CD4-positive, alpha-beta T cell treated with Interleukin-15 for 4 hours (primary cell): ENCODE measurements at regions not wholly inside any gene's neighbourhood (a gene's known extent, or its start where the extent isn't known, plus 50 kb on each side); places are given as distances from the start of the nearest gene placed in this dataset.

Source experiments
- DNase-seq: peaks from one replicate; pipeline ENCODE4 v3.0.0-alpha.2; 2020; ENCODE audit warnings: low spot score

GRCh38 chr13:103795892-103796478 is 729.8 kb upstream of the SLC10A2 start:
- no peak for DNase-seq

DNA sequence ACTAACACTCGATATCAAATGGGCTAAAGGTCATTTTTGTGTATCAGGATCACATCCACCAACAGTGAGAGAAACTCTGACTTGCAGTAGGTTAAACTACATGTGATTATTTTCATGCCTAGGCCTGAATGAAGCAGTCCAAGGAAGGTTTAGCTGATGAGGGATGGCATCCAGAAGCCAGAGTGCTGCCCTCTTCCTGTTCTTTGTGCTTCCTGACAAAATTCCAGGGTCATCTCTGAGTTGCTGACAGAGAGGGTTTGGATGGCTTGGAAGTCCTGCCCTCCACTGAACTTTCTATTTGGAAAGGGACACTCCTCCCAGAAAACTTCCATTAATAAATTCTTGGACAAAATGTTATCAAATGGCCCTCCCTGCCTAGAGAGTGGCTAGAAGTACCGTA is 728.3 kb upstream of the SLC10A2 start:
- DNase-seq, result no peak

DNA sequence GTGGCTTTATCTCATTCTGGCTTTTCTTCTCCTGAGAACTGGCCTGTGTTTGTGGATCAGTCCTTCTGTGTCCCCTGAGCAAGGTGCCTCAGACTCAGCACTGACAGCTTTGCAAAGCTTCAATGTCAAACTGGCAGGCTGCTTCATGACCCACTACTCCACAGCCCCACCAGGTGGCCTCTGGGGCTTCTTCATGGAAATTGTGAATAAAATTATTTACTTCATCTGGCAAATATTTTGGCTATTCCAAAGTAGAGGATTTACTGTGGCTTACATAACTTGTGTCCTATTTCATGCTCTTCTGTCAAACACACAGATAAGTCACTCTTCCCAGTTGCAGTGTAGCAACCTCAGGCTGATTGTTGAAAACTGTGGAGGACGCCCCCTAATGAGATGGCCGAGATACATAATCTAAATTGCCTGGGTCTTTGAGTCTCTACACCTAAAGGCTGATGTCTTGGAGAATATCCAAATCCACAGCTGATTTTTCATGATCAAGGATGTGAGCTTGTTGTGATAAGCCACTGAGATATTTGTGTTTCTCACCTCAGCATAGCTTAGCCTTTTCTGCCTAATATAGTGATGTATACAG is 721.9 kb upstream of the SLC10A2 start:
- DNase-seq, result no peak

- no peak for DNase-seq
Observed at GRCh38 chr13:103772576-103772975, 706.4 kb upstream of the SLC10A2 start.

- DNase-seq, result no peak
Observed at GRCh38 chr13:103762523-103762922, 696.3 kb upstream of the SLC10A2 start.

DNA sequence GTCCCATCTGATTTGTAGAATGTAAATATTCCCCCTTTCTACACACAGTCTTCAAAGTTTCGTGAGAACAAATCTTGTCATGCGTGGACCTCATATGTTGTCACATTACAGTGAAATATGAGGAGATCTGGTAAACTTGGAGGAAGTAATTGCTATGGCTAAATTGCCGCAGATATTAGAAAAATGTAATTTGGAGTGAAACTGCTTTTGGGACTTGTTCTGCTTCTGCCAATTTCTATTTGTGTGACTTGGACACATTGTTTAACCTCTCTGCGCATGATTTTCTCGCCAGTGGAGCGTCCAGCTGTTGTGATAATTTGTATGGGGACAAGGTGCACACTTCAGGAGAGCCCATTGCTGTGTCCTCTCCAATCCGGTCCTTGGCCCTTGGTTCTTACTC is 693.1 kb upstream of the SLC10A2 start:
- DNase-seq, result no peak

GRCh38 chr13:103758222-103758621 is 692.0 kb upstream of the SLC10A2 start:
- no peak for DNase-seq

DNA sequence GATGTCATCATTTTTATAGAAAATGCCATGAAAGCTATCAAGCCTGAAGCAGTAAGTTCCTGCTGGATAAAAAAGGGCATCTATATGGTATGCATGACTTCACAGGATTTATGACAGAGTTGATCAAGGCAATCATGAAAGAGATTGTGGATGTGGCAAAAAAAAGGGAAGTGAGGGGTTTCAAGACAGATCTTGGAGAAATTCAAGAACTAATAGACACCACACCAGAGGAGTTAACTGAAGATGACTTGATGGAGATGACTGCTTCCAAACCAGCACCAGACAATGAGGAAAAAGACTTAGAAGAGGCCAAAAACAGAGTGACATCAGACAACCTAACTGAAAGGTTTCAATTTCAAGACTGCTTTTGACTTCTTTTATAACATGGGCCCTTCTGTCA is 691.1 kb upstream of the SLC10A2 start:
- DNase-seq, result no peak

GRCh38 chr13:103754783-103755182 is 688.6 kb upstream of the SLC10A2 start:
- no peak for DNase-seq

DNA sequence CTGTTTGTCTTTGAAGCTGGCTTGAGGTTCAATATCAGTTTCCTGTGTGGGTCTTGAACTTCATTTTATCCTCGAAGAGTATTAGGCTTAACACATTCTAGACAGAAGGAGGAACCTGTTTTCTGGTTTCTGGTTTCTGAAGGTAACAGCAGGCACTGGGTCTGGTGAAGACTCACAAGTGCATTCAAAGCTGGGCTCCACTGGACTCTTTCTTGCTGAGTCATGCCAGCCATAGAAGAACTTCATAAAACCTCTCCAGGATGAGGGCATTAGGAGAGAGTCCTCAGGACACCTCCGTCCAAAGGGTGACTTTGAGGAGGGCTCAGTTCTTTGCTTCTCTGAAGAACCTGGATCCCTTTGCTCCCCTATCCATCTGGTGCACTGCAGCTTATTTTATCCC is 668.6 kb upstream of the SLC10A2 start:
- DNase-seq, result no peak

DNA sequence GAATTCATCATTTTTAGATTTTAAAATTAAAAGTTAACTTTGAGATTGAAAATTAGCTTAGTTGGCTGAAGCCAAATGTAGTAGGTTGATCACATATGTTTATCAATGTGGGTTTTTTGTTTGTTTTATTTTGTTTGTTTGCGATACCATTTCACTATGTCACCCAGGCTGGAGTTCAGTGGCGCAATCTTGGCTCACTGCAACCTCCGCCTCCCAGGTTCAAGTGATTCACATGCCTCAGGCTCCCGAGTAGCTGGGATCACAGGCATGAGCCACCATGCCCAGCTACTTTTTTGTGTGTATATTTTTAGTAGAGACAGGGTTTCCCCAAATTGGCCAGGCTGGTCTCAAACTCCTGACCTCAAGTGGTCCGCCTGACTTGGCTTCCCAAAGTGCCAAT is 665.7 kb upstream of the SLC10A2 start:
- no peak for DNase-seq

GRCh38 chr13:103730407-103730806 is 664.2 kb upstream of the SLC10A2 start:
- no peak for DNase-seq

DNA sequence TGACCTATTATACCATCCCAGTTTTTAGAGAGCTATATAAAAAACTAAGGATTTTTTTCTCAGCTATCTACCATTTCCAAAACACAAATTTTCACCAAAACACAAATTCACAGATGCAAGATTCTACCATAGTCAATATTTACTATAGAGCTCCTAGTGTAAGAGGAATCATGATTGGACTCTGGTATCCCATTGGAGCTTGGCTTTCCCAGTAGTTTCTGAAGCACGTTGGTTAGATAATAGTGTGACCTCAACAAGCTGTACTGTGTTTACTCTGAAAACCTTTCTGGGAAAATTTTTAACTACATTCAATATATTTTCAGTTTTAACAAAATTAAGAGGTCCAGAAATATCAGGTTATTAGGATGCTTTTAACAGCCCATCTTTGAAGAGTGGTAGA is 660.6 kb upstream of the SLC10A2 start:
- DNase-seq, result no peak

DNA sequence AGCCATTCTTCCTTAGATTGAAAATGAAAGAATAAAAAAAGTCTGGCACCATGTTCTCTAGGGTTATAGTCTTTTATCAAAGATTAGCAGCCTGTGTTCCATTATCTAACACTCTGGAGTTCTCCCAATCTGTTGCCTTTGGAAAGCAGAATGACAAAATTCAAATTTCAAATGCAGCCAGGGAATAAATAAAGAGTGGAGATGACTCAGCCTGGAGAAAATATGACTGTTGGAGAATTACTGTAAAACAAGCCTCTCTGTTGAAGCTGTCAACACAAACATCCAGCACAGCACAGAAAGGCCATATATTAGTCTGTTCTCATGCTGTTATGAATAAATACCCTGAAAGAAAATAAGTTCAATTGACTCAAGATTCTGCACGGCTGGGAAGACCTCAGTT is 650.5 kb upstream of the SLC10A2 start:
- no peak for DNase-seq

DNA sequence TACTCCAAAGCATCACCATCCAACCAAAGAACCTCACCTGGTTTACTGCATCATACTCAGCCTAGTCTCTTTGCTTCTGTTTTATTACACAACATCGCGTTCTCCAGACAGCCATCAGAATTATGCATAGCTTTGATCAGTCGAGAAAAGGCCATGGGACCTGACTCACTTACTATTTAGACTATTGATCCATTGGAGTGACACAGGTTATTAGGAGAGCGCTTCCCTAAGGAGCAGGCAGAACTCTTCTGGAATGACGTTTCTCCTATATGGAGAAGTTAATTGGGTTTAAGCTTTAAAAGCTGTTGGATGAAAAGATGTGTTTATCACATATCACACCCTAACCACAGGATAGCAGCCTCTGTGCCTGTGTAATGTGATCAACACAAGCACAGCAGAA is 649.1 kb upstream of the SLC10A2 start:
- DNase-seq, result no peak

- no peak for DNase-seq
Observed at GRCh38 chr13:103703246-103703645, 637.0 kb upstream of the SLC10A2 start.

GRCh38 chr13:103698000-103698399 is 631.8 kb upstream of the SLC10A2 start:
- no peak for DNase-seq

GRCh38 chr13:103695320-103695719 is 629.1 kb upstream of the SLC10A2 start:
- DNase-seq, result no peak

DNA sequence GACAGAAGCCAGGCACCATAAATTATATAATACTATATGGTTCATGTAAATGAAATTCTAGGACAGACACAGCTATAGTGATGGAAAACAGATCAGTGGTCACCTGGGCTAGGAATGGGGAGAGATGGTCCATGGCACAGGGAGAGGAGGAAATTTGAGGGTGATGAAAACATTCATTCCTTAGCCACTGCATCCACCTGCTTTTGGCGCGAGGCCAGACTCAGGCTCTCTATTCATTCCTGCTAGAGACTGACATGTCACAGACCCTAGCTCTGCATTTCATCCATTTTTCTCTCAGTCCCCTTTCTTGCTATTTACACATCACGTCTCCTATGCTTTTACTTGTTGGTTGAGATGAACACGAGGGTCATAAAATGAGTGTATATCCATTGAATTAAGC is 628.3 kb upstream of the SLC10A2 start:
- no peak for DNase-seq

DNA sequence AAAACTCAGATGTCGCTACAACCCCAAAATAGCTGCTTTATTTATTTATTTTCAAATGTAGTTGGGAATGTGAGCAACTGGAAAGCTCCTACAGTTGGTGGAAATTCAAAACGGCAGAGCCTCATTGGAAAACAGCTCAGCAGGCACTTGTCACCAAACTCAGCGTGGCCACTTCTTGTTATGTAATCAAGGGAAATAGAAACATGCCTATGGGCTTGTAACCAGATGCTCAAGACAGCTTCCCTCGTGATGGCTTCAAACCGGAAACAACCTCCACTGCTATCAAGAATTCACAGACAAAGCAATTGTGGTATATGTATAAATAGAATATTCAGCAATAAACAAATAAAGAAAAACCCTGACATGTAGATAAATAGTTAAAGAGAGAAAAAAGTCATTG is 627.8 kb upstream of the SLC10A2 start:
- DNase-seq, result no peak

DNA sequence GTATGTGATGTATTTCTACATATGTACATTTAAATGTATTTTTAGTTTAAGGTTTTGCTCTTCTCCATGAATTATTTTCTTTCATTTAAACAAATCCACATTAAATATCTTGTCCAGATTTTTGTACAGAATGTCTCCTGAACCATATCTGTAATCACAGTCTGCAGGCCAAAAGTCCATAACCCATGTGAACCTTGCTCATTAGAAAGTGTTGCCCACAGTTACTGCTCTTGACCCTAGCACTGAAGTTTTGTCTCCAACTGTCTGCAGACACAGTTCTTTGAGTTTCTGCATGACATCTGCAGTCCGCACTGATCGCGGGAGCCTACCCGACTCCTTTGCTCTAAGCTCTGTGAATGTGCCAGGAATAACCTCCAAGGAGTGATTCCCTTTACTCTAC is 626.2 kb upstream of the SLC10A2 start:
- DNase-seq, result no peak

GRCh38 chr13:103676329-103676728 is 610.1 kb upstream of the SLC10A2 start:
- no peak for DNase-seq

GRCh38 chr13:103671547-103671946 is 605.3 kb upstream of the SLC10A2 start:
- DNase-seq, result no peak

- no peak for DNase-seq
Observed at GRCh38 chr13:103663996-103664395, 597.8 kb upstream of the SLC10A2 start.

DNA sequence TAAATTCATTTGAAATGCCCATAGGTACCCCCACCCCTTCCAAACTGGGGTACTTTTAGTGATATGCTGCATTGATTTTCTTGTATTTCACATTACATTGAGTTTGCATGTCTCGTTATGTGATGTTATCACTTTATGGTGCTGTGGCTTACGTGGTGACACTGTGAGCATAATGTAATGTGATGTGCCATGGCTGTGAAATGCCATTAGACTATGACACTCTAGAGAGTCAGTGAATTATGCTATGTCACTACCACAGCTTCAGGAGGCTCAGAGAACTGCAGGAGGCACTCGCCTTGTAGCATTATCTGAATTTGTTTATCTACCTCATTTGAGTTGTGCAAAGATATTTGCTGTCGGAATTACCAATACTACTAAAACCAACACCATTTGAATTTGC is 590.1 kb upstream of the SLC10A2 start:
- DNase-seq, result no peak
